ENCODE measurements at regions not wholly inside any gene's neighbourhood (a gene's known extent, or its start where the extent isn't known, plus 50 kb on each side); places are given as distances from the start of the nearest gene placed in this dataset.
"Not testable (repeated sequence)": the region's sequence is repeated elsewhere in the genome, so short reads cannot be mapped to it uniquely, and the experiment has no call there.

- DNase-seq (ENCODE audit: low read depth), result no peak
Observed at GRCh38 chr12:116430911-116431565, 128.1 kb upstream of the MAP1LC3B2 start.

GRCh38 chr12:116431677-116432300 is 127.4 kb upstream of the MAP1LC3B2 start:
- DNase-seq (ENCODE audit: low read depth), result no peak

DNA sequence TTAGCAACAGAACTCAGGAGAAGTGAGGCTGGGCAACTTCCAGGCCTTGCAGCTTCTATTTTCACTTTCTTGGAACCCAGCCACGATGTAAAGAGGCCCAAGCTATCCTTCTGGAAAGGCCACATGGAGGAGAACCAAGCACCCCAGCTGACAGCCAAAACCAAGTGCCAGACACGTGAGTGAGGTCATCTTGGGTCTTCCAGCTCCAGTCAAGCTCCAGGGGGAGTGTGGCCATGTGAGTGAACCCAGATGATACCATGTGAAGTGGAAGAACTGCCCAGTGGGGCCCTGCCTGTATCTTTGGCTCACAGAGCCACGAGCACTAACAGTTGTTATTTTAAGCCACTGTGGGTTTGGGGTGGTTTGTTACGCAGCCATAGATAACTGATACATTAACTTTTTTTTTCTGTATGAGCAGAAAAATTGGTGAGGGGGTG is 126.8 kb upstream of the MAP1LC3B2 start:
- no peak for DNase-seq (ENCODE audit: low read depth)

DNA sequence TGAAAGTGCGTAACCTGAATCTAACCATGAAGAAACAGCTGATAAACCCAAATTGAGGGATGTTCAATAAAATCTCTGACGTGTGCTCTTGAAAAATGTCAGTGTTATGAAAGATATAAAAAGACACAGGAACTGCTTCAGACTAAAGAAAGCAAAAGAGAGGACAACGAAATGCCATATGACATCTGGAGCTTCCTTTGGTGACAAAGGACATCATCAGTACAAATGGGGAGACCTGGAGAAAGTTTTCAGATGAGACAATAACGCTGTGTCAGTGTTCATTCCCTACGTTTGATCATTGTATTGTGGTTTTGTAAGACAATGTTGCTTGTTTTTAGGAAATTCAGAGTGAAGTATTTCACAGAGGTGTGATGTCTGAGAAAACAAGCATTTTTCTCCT is 125.9 kb upstream of the MAP1LC3B2 start:
- DNase-seq (ENCODE audit: low read depth), result no peak

- DNase-seq (ENCODE audit: low read depth), result peak; percentile 91
Observed at GRCh38 chr12:116434155-116435011, 124.8 kb upstream of the MAP1LC3B2 start.

- DNase-seq (ENCODE audit: low read depth), result no peak
Observed at GRCh38 chr12:116435984-116436383, 123.2 kb upstream of the MAP1LC3B2 start.

DNA sequence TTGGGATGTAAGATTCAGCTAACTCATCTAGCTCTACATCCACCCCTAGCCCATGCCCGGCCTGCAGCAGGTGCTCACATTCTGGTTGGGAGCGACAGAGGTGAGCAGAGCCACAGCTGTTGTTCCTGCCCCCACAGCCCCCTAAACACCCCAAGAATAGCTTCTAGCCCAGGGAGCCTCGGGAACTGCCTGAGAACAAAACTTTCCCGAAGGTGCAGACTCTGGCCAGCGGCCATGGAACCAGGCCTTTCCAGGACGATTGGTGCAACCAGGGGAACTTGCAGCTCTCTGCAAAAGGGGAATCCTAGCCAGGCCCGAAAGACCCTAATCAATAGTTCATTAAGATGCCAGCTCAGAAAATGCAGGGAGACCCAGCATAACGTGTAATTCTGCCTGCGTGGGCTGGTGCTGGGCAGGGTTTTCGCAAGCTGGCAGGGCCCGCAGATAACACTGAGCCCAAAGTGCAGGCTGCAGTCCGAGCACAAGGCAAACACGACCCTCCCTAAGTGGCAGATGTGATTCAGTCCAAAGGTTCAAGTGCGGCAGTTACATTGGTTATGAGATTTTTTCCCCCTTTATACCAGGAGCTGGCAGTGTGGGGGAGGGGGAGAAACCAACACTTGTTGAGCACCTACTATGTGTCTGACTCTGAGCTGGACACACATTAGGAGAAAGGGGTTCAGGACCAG is 122.5 kb upstream of the MAP1LC3B2 start:
- DNase-seq (ENCODE audit: low read depth), result no peak

GRCh38 chr12:116441292-116441691 is 117.9 kb upstream of the MAP1LC3B2 start:
- DNase-seq (ENCODE audit: low read depth), result no peak

DNA sequence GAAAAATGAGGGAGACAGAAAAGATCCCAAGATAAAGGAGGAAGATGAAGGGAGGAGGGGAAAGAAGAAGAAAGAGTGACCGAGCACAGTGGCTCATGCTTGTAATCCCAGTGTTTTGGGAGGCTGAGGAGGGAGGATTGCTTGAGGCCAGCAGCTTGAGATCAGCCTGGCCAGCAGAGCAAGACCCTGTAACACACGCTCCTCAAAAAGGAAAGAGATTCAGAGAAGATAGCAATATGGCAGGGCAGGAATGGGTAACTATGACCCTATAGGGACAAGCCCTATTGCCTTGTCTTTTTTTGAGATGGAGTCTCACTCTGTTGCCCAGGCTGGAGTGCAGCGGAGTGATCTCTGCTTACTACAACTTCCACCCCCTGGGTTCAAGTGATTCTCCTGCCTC is 116.9 kb upstream of the MAP1LC3B2 start:
- DNase-seq (ENCODE audit: low read depth), result no peak

- no peak for DNase-seq (ENCODE audit: low read depth)
Observed at GRCh38 chr12:116442946-116443345, 116.2 kb upstream of the MAP1LC3B2 start.

DNA sequence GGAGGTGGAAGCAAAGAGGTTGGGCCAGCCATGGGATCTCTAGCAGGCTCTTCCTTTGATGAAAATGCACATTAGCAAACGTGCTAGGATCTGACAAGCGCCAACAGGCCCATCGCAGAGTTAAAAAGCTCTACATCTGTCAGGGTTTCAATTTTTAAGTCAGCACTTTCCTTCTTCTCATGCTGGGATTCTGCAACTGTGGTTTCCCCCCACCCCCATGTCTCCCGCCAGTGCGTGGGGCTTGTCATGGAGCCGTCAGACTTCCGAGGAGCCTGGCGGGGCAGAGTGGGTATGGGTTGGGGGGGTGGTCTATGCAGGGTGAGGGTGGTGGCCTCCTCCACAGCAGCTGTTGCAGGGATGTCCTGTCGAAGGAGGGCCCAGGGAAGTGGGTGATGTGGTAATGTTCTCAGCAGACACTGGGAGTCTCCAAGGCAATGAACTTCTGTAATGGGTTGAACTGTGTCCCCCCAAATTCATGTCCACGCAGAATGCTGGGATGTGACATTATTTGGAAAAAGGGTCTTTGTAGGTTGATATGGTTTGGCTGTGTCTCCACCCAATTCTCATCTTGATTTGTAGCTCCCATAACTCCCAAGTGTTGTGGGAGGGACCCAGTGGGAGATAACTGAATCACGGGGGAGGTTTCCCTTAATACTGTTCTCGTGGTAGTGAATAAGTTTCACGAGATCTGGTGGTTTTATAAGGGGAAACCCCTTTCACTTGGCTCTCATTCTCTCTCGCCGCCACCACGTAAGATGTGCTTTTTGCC is 115.2 kb upstream of the MAP1LC3B2 start:
- DNase-seq (ENCODE audit: low read depth), result no peak

DNA sequence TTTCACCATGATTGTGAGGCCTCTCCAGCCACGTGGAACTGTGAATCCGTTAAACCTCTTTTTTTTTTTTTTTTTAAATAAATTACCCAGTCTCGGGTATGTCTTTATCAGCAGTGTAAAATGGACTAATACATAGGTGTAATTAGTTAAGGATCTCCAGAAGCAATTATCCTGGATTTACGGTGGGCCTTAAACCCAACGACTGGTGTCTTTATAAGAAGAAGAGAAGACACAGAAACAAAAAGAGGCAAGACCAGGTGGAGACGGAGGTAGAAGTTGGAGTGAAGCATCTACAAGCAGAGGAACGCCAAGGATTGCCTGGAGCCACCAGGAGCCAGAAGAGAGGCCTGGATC is 114.6 kb upstream of the MAP1LC3B2 start:
- no peak for DNase-seq (ENCODE audit: low read depth)

DNA sequence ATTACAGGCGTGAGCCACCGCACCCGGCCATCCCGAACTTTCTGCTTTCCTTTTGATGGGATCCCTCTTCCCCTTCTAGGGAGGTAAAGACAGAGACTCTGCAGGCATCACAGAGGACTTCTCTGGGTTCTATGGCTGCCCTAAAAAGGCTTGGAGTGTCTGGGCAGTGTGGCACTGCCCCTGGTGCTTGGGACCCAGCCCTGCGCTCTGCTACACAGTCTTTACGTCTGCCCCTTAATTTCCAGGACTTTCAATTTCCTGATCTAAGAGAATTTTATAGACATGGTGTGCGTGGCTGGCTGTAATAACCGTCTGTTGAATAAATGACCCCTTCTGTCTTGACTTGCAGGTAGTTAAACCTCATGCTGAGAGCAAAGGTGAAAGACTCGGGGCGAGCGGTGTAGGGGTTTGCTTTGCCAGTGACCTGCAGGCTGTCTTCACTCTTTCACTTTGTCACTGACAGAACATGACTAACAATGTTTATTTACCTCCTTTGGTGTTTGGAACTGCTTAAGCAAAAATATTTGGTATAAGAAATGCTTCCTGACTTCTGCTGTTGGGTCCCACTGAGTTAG is 110.9 kb upstream of the MAP1LC3B2 start:
- no peak for DNase-seq (ENCODE audit: low read depth)

GRCh38 chr12:116450406-116450910 is 108.7 kb upstream of the MAP1LC3B2 start:
- no peak for DNase-seq (ENCODE audit: low read depth)

- not testable (repeated sequence) for DNase-seq (ENCODE audit: low read depth)
Observed at GRCh38 chr12:116452975-116453374, 106.2 kb upstream of the MAP1LC3B2 start.

- no peak for DNase-seq (ENCODE audit: low read depth)
Observed at GRCh38 chr12:116453631-116454030, 105.5 kb upstream of the MAP1LC3B2 start.

GRCh38 chr12:116454076-116454475 is 105.1 kb upstream of the MAP1LC3B2 start:
- DNase-seq (ENCODE audit: low read depth), result no peak

DNA sequence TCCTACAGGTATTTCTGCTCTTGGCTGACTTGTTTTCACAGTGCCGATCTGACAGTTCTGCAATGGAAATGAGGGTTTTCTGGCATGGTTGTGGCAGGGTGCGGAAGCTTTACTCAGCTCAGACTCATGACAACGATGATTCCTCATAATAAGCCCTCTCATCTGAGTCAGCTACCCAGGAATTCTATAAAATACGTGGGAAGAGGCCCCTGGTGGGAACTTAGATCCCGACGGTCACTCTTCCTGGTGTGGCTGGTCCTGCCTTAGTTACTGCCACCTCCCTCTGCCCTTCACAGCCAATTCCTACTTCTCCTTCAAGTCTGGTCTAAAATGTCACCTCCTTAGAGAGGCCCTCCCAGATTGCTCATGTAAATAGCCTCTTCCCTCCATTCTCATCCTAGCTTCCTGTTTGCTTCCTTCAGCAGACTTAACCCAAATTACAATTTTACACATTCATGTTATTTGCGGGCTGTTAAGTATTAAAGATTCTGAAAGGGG is 104.2 kb upstream of the MAP1LC3B2 start:
- peak; percentile 83 for DNase-seq (ENCODE audit: low read depth)

- DNase-seq (ENCODE audit: low read depth), result peak; percentile 53
Observed at GRCh38 chr12:116455540-116456329, 103.4 kb upstream of the MAP1LC3B2 start.
